GM18508 (cell line): ENCODE measurements at regions not wholly inside any gene's neighbourhood (a gene's known extent, or its start where the extent isn't known, plus 50 kb on each side); places are given as distances from the start of the nearest gene placed in this dataset.

Experiments
- ATAC-seq: cut with Tn5 transposase; IDR thresholded peaks from one replicate; pipeline ENCODE4 v1.9.1; 2021; ENCODE audit warnings: moderate number of reproducible peaks; ENCODE audit not compliant: insufficient read depth, unreplicated experiment

DNA sequence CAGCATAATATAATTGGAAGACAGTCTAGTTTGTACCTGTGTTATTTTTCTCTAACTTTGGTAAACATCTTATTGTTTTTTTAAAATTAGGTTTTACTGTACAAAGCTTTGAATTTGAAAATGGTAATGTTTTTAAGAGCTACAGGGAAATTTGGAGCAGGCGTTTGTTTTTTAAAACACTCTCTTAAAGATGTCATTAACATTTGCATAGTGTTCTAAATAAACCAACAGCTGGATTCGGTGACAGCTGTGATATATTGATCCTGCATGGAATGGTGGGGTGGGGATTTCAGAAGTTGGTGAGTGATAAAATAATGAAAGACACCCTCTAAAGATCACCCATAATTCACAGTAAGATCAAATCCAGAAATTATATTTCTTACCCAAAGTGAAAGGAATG lies 97.9 kb upstream of the PRL start:
- no peak for ATAC-seq

GRCh38 chr6:22399693-22400092 lies 102.9 kb upstream of the PRL start:
- no peak for ATAC-seq

DNA sequence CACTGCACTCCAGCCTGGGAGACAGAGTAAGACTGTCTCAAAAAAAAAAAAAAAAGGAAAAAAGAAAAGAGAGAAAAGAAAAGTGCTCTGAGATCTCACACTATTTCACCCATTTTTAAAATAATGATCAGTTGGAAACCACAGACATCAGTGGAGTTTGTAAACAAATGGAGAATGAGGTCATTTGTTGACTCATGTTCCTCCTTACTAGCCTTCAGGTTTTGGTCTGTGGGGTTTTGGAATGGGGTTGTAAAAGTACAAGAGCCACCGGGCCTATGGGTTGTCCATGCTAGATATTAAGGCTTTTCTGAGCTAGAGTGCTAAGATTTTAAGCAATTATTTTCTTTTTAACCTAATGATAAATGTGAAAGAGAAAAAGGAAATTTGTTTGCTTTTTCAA lies 104.4 kb upstream of the PRL start:
- ATAC-seq, result no peak

DNA sequence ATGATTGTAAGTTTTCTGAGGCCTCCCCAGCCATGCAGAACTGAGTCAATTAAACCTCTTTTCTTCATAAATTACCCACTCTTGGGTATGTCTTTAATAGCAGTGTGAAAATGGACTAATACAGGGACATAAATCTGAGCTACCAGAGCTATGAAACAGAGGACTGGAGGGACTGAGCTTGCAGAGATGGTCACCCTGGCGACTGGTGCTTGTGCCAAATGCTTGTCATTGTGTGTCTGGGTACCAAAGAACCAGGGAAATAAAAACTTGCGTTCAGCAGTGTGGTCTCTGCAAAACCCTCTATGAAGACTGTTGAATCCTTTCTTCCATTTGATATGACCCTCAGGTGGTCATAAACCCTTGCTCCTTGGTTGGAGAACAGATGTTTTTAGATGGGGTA lies 105.1 kb upstream of the PRL start:
- no peak for ATAC-seq

DNA sequence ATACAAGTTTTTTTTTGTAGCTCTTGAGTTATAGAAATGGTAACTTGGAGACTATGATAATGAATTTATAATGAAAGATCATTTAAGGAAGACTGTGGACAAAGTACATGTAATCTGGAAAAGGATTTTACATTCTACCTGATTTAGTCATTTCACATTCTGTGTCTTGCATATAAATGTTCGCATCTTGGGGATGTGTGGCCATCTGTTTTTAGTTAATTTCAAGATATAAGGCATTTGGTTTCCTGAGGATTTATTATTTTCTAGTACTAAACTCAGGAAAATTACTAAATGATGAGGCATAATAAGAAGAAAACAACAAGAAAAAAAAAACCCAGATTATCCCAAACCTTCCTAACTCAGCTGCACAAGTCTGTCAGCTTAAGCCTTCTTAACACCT lies 112.7 kb upstream of the PRL start:
- no peak for ATAC-seq

DNA sequence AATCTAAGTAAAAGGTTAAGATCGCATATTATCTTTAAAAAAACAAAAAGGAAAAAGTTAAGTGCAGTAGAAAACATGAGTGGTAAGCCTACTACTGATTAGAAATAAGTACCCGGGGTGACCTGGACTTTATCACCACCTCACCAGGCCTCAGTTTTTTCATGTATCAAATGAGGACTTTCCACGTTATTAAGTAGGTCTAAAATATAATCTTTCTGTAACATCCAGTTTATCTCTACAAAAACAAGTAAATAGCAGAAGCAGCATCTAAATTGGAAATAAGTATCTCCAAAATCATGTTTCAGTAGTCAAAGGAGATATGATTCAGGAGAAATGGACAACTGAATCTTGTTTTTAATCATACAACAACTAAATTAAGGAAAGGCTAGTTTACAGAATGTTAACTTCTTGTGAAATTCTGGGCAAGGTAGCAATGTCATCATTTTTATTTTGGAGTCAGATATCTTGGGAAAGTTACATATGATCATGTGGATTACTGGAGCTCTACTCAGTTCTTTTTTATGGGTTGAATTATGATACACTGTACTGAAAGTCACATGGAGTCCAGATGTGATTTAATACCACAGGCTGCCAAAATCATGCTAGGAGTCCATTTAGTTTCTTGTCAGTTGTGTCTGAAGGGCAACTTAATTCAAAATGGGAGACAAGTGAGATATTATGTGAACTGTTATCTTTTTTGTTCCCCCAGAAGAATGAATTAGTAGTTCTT lies 114.7 kb upstream of the PRL start:
- ATAC-seq, result no peak

DNA sequence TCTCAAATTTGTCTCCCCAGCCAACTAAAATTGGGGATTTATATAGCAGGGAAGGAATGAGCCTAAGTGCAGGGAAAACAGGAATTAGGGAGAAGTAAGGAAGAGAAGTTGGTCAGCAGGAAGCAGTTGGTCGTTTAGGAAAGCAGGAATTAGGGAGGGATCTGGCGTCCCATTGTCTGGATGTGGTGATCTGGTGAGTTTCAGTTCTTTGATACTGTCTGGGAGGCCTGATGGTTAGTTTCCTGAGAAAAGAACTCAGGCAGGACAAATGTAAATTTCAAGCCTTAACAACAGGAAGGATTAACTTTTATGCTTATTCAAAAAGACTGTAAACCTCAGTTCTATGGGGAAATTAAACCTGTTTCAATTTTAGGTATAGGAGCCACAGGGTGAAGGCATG lies 116.2 kb upstream of the PRL start:
- no peak for ATAC-seq

- no peak for ATAC-seq
Observed at GRCh38 chr6:22413681-22414311, 117.0 kb upstream of the PRL start.

GRCh38 chr6:22418714-22419113 lies 121.9 kb upstream of the PRL start:
- no peak for ATAC-seq

DNA sequence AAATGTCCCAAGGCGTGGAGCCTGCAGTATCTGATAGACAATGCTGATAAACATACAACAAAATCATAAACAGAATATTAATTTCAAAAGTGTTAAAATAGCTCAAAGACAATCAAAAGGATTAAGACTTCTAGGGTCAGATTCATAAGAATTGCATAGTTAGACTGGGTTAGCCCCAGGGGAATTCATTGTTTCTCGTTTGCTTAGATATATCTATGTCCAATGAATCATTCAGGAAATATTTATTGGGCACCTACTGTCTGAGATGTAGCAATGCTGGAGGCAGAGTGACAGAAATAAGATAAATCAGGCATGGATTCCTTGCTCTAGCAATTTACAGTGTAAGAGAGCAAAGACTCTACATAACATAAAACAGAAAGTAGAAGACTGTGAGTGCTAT lies 124.4 kb upstream of the PRL start:
- ATAC-seq, result no peak

DNA sequence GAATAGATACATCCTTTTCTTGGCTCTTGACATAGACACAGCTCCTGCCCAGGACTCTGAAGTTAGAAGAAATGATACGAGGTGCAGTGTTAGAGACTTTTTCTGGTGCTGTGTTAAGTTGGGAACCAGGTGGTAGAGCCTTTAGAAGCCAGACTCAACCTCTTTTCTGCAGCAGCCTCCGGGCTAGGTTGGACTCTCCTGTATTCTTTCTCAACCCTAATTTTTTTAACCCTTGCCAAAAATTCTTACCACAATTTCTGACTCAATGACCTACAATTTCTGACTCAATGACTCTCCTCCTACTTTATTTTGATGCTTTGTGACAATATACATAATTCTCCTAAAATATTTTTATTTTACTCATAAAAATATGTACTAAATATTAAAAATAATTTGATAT lies 127.4 kb upstream of the PRL start:
- no peak for ATAC-seq

- no peak for ATAC-seq
Observed at GRCh38 chr6:22432060-22432459, 135.2 kb upstream of the PRL start.

GRCh38 chr6:22433745-22434144 lies 135.6 kb upstream of the HDGFL1 start:
- ATAC-seq, result no peak

DNA sequence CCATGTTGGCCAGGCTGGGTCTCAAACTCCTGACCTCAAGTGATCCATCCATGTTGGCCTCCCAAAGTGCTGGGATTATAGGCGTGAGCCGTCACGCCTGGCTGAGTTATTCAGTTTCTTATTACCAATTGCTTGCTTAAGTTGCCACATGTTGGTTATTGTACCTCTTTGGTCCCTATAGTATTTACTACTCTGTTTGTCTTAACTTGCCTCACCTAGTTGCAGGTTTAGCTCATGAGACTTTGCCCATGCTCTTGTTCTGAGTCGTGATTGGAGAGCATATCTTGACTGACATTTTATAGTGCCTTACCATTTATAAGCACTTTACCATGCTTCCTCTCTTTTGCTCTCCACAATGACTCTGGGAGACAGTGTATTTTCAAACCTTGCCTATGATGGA lies 134.2 kb upstream of the HDGFL1 start:
- ATAC-seq, result no peak

GRCh38 chr6:22436134-22436533 lies 133.2 kb upstream of the HDGFL1 start:
- no peak for ATAC-seq

- ATAC-seq, result no peak
Observed at GRCh38 chr6:22437665-22438064, 131.7 kb upstream of the HDGFL1 start.

DNA sequence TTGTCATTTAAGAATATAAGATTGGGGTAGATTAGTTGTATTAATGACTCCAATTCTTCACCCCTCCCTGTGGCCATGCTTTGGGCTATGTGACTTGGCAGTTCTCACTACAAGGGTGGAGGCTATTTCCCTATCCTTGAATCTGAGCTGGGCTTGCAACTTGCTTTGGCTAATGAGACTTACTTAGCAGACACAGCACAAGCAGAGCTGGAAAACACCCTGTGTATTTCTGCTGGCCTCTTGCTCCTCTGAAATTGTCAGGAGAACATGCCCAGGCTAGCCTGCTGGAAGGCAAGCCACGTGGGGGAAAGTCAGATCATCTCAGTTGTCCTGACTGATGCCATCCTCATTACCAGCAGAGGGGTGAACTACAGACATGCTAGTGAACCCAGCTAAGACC lies 126.5 kb upstream of the HDGFL1 start:
- no peak for ATAC-seq

- ATAC-seq, result no peak
Observed at GRCh38 chr6:22444330-22444729, 125.0 kb upstream of the HDGFL1 start.

DNA sequence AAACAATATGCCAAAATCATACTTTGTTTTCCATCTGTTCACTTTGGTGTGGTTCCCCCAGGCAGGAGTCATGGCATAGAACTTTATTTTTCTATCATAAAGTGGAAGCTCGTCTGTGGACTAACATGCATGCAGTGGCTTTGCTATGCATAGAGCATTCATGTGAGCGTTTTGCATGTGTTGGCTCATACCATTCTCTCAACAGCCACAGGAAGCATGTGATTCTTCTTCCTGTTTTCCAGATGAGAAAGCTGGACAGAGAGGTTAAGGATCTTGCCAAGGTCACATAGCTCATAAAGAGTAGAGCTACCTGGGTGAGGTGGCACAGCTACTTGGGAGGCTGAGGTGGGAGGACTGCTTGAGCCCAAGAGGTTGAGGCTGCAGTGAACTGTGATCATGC lies 123.4 kb upstream of the HDGFL1 start:
- no peak for ATAC-seq

DNA sequence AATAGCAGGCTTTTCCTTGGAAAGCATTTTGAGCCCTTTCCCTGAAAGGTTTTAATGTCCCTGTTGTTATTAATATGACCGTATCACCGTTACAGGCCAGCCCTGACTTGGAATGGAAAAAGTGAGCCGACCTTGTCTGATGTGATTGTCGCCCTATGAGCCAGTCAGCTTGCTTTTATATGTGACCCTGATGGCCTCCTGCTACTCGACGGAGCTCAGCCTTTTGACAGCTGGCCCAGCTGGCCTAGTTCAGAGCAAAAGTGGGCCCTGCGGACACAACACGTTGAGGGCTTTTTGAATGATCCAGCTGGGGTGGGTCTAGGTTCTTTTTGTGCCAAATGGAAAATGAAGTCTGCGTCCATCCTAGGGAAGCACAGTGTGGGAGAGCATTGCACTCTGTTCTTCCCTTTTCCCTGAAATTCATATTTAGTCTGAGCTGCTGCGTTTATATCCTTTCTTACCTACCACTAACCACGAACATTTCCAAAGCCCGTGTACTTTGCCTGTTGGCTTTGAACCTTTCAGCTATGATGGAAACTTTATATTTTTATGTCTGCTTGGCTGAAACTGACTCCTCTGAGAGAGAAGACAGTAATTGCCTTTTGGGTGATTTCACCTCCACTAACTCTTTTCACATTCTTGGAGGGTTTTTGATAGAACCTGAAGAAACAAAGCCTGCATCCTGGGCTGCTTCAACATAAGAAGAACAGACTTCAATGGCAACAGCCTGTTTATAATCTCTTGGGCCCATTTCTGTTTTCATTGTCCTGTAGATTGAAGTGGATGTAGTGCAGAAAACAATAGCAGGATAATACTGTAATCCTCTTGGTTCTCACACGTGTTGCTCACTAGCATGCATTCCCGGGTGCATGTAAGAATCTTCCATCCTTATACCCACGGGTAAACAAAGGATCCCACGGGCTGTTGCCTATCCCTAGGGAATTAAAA lies 121.8 kb upstream of the HDGFL1 start:
- ATAC-seq, result no peak

- ATAC-seq, result no peak
Observed at GRCh38 chr6:22448291-22448711, 121.1 kb upstream of the HDGFL1 start.
